ENCODE measurements at regions not wholly inside any gene's neighbourhood (a gene's known extent, or its start where the extent isn't known, plus 50 kb on each side); places are given as distances from the start of the nearest gene placed in this dataset.

- intact Hi-C loops (cut with DNase I), result no loop called here
- H3K9me3 ChIP-seq, result no peaks in the 10 kb centered on the region
- 69 to 75% methylated on average over 3 of the region's 3 CpGs for WGBS, 2 donors
- H3K4me1 ChIP-seq, result no peaks in the 10 kb centered on the region
- ATAC-seq, result no peak
- H3K27ac ChIP-seq, result no peak overlapping the region
- TF ChIP-seq, protein P1, sequence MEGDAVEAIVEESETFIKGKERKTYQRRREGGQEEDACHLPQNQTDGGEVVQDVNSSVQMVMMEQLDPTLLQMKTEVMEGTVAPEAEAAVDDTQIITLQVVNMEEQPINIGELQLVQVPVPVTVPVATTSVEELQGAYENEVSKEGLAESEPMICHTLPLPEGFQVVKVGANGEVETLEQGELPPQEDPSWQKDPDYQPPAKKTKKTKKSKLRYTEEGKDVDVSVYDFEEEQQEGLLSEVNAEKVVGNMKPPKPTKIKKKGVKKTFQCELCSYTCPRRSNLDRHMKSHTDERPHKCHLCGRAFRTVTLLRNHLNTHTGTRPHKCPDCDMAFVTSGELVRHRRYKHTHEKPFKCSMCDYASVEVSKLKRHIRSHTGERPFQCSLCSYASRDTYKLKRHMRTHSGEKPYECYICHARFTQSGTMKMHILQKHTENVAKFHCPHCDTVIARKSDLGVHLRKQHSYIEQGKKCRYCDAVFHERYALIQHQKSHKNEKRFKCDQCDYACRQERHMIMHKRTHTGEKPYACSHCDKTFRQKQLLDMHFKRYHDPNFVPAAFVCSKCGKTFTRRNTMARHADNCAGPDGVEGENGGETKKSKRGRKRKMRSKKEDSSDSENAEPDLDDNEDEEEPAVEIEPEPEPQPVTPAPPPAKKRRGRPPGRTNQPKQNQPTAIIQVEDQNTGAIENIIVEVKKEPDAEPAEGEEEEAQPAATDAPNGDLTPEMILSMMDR (IDR thresholded peaks at IDR 0.05), result no peak
- no peaks in the 10 kb centered on the region for H3K36me3 ChIP-seq
- no peak overlapping the region for H3K4me3 ChIP-seq
- no peak for DNase-seq
- no peaks in the 10 kb centered on the region for H3K27me3 ChIP-seq
Measured at GRCh38 chr13:90415902-90416301, 931.6 kb upstream of the MIR17HG start.

DNA sequence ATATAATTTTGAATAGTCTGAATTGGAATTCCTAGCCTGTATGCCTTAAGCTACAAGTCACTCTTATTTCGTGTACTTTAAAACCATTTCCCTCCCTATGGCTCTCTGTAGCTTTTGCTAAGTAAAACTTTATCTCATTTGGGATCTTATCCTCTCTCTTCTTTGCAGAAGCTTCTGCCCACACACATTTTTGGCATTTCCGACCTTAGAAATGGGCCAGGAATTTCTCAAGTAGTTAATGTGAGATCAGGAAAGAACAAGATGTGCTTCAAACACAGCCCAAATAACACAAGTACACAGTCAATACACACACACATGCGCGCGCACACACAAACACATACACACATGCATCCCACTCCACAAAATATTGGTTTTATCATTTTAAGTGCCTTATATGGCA is 931.0 kb upstream of the MIR17HG start:
- TF ChIP-seq, protein P1 (IDR thresholded peaks at IDR 0.05), result no peak
- Histone ChIP-seq H3K4me3 (no peak overlapping the region), H3K4me1 (no peaks in the 10 kb centered on the region), H3K9me3 (no peaks in the 10 kb centered on the region), H3K36me3 (no peaks in the 10 kb centered on the region), H3K27me3 (no peaks in the 10 kb centered on the region), H3K27ac (no peak overlapping the region)
- DNase-seq (no peak), ATAC-seq (no peak)
- WGBS, 2 donors, result 77 to 86% methylated on average over 5 of the region's 5 CpGs
- intact Hi-C loops (cut with DNase I), result no loop called here

DNA sequence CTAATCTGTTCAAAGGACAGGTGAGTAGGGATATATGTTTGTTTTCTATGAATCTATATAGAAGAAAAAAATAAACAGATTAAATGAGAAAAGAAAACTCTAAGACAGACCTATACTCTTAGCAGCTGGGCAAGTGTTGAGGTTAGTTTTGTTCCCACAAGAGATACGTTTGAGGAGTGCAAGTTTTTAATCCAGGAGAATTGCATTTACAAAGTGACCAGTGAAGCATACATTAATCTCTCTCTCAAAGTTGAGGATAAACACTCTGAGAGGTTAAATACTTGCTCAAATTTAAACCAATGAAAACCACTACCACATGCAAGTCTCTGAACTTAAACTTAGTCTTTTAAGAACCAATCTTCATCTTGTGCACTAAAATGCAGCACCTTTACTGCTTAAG is 930.5 kb upstream of the MIR17HG start:
- ATAC-seq, result no peak
- WGBS, 2 donors, result 70 to 75% methylated on average over 1 of the region's 1 CpG
- no peaks in the 10 kb centered on the region for H3K36me3 ChIP-seq
- no peak overlapping the region for H3K4me3 ChIP-seq
- H3K27ac ChIP-seq, result no peak overlapping the region
- intact Hi-C loops (cut with DNase I), result no loop called here
- no peaks in the 10 kb centered on the region for H3K27me3 ChIP-seq
- no peaks in the 10 kb centered on the region for H3K9me3 ChIP-seq
- no peaks in the 10 kb centered on the region for H3K4me1 ChIP-seq
- no peak for DNase-seq
- TF ChIP-seq, protein P1 (IDR thresholded peaks at IDR 0.05), result no peak

- Histone ChIP-seq H3K27ac (no peak overlapping the region), H3K9me3 (no peaks in the 10 kb centered on the region), H3K4me1 (no peaks in the 10 kb centered on the region), H3K27me3 (no peaks in the 10 kb centered on the region), H3K4me3 (no peak overlapping the region), H3K36me3 (no peaks in the 10 kb centered on the region)
- intact Hi-C loops (cut with DNase I), result no loop called here
- DNase-seq (no peak), ATAC-seq (no peak)
- 88 to 93% methylated on average over 2 of the region's 2 CpGs for WGBS, 2 donors
- TF ChIP-seq, protein P1 (IDR thresholded peaks at IDR 0.05), result peak in 1 of 9 donors; percentile 14
Measured at GRCh38 chr13:90420683-90421082, 926.8 kb upstream of the MIR17HG start.

Measured in heart right ventricle (tissue), 16 donors.